ENCODE measurements at regions not wholly inside any gene's neighbourhood (a gene's known extent, or its start where the extent isn't known, plus 50 kb on each side); places are given as distances from the start of the nearest gene placed in this dataset.

GRCh38 chr1:119235120-119235519 is 94.7 kb upstream of the WARS2 start:
- TF ChIP-seq EZH2phosphoT487 (IDR thresholded peaks at IDR 0.05; ENCODE audit: borderline replicate concordance) (no peak), CTCF (conservative IDR thresholded peaks at IDR 0.05; ENCODE audit: low read length) (no peak)

Data from Loucy (cell line).